ENCODE measurements at regions not wholly inside any gene's neighbourhood (a gene's known extent, or its start where the extent isn't known, plus 50 kb on each side); places are given as distances from the start of the nearest gene placed in this dataset.
A peak's percentile ranks its signal among the peaks of the same experiment; 100 is the strongest.
"Not testable (repeated sequence)": the region's sequence is repeated elsewhere in the genome, so short reads cannot be mapped to it uniquely, and the experiment has no call there.

- no peaks in the 10 kb centered on the region for H3K36me3 Mint-ChIP-seq (ENCODE audit: low read depth)
- no peak for TF ChIP-seq CTCF (IDR thresholded peaks at IDR 0.05; ENCODE audit: unreplicated experiment in 3 of 3)
Observed at GRCh38 chrX:43283187-43283586, 372.9 kb upstream of the MAOA start.

GRCh38 chrX:43311625-43312024 lies 344.5 kb upstream of the MAOA start:
- not testable (repeated sequence) for H3K9me3 Mint-ChIP-seq; H3K27me3 Mint-ChIP-seq (ENCODE audit: low read depth); H3K4me1 Mint-ChIP-seq; H3K36me3 Mint-ChIP-seq (ENCODE audit: low read depth)
- Mint-ChIP-seq H3K4me3 (peak overlapping the region in 1 of 3 experiments; percentile 37), H3K27ac (peak overlapping the region in 1 of 3 experiments; percentile 40)

More at GRCh38 chrX:43283187-43283586, 372.9 kb upstream of the MAOA start:
- no peak overlapping the region for H3K4me3 Mint-ChIP-seq
- H3K27me3 Mint-ChIP-seq (ENCODE audit: low read depth) = peaks cover 3% of the 10 kb centered on the region
- no peaks in the 10 kb centered on the region for H3K4me1 Mint-ChIP-seq
- H3K27ac Mint-ChIP-seq = no peak overlapping the region
- H3K9me3 Mint-ChIP-seq = peaks cover 13% of the 10 kb centered on the region

GRCh38 chrX:43313035-43313434 lies 343.1 kb upstream of the MAOA start:
- Mint-ChIP-seq H3K9me3 (peaks cover 2% of the 10 kb centered on the region), H3K4me3 (no peak overlapping the region), H3K27ac (no peak overlapping the region), H3K4me1 (no peaks in the 10 kb centered on the region), H3K27me3 (ENCODE audit: low read depth) (no peaks in the 10 kb centered on the region), H3K36me3 (ENCODE audit: low read depth) (no peaks in the 10 kb centered on the region)
- no peak for TF ChIP-seq CTCF (IDR thresholded peaks at IDR 0.05; ENCODE audit: unreplicated experiment in 3 of 3)

GRCh38 chrX:43314525-43314924 lies 341.6 kb upstream of the MAOA start:
- TF ChIP-seq CTCF (IDR thresholded peaks at IDR 0.05; ENCODE audit: unreplicated experiment in 3 of 3) = no peak
- H3K4me3 Mint-ChIP-seq = no peak overlapping the region
- no peaks in the 10 kb centered on the region for H3K27me3 Mint-ChIP-seq (ENCODE audit: low read depth)
- H3K27ac Mint-ChIP-seq = no peak overlapping the region
- H3K9me3 Mint-ChIP-seq = peaks cover 2% of the 10 kb centered on the region
- no peaks in the 10 kb centered on the region for H3K4me1 Mint-ChIP-seq
- H3K36me3 Mint-ChIP-seq (ENCODE audit: low read depth) = no peaks in the 10 kb centered on the region

GRCh38 chrX:43315622-43316021 lies 340.5 kb upstream of the MAOA start:
- TF ChIP-seq CTCF (IDR thresholded peaks at IDR 0.05; ENCODE audit: unreplicated experiment in 3 of 3) = no peak
- H3K27me3 Mint-ChIP-seq (ENCODE audit: low read depth) = no peaks in the 10 kb centered on the region
- H3K4me3 Mint-ChIP-seq = no peak overlapping the region
- peaks cover 2% of the 10 kb centered on the region for H3K9me3 Mint-ChIP-seq
- H3K36me3 Mint-ChIP-seq (ENCODE audit: low read depth) = no peaks in the 10 kb centered on the region
- no peak overlapping the region for H3K27ac Mint-ChIP-seq
- H3K4me1 Mint-ChIP-seq = no peaks in the 10 kb centered on the region

GRCh38 chrX:43316146-43316545 lies 340.0 kb upstream of the MAOA start:
- H3K36me3 Mint-ChIP-seq (ENCODE audit: low read depth) = no peaks in the 10 kb centered on the region
- H3K27ac Mint-ChIP-seq = no peak overlapping the region
- no peak overlapping the region for H3K4me3 Mint-ChIP-seq
- no peak for TF ChIP-seq CTCF (IDR thresholded peaks at IDR 0.05; ENCODE audit: unreplicated experiment in 3 of 3)
- H3K27me3 Mint-ChIP-seq (ENCODE audit: low read depth) = no peaks in the 10 kb centered on the region
- peaks cover 2% of the 10 kb centered on the region for H3K9me3 Mint-ChIP-seq
- no peaks in the 10 kb centered on the region for H3K4me1 Mint-ChIP-seq
